ENCODE measurements at regions not wholly inside any gene's neighbourhood (a gene's known extent, or its start where the extent isn't known, plus 50 kb on each side); places are given as distances from the start of the nearest gene placed in this dataset.

GRCh38 chr18:77705301-77705700, 455.7 kb downstream of the GALR1 start:
- Histone ChIP-seq H4K20me1 (ENCODE audit: insufficient read depth) (no peaks in the 10 kb centered on the region), H3K4me3 (ENCODE audit: low read length) (no peak overlapping the region), H3K9me3 (ENCODE audit: low read length) (no peaks in the 10 kb centered on the region)

DNA sequence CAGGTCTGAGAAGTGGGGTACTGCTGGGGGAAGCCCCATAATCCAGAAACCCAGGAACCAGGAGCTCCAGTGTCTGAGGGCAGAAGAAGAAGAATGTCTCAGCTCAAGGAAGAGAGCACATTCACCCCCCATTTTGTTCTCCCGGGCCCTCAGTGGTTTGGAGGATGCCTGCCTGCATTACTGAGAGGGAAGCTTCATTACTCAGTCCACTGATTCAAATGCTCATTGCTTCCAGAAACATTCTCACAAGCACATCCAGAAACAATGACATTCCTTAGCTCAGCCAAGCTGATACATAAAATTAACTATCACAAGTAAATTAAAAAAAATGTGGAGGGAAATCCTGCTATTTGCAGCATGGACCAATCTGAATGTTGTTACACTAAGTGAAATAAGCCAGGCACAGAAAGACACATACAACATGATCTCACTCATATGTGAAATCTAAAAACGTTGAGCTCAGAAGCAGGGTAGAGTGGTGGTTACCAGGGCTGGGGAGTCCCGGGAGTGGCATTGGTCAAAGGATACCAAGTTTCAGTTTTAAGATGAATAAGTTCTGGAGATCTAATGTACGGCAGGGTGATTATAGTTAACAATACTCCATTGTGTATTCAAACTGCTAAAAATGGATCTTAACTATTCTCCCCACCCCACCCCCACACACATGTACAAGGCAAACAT, 459.3 kb downstream of the GALR1 start:
- H3K4me3 ChIP-seq (ENCODE audit: low read length) = no peak overlapping the region
- no peak for TF ChIP-seq SMC3 (conservative IDR thresholded peaks at IDR 0.05; ENCODE audit: poor library complexity)
- TF ChIP-seq, protein P1, sequence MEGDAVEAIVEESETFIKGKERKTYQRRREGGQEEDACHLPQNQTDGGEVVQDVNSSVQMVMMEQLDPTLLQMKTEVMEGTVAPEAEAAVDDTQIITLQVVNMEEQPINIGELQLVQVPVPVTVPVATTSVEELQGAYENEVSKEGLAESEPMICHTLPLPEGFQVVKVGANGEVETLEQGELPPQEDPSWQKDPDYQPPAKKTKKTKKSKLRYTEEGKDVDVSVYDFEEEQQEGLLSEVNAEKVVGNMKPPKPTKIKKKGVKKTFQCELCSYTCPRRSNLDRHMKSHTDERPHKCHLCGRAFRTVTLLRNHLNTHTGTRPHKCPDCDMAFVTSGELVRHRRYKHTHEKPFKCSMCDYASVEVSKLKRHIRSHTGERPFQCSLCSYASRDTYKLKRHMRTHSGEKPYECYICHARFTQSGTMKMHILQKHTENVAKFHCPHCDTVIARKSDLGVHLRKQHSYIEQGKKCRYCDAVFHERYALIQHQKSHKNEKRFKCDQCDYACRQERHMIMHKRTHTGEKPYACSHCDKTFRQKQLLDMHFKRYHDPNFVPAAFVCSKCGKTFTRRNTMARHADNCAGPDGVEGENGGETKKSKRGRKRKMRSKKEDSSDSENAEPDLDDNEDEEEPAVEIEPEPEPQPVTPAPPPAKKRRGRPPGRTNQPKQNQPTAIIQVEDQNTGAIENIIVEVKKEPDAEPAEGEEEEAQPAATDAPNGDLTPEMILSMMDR (IDR thresholded peaks at IDR 0.05; ENCODE audit: poor library complexity, severe bottlenecking) = no peak
- TF ChIP-seq, protein P2, sequence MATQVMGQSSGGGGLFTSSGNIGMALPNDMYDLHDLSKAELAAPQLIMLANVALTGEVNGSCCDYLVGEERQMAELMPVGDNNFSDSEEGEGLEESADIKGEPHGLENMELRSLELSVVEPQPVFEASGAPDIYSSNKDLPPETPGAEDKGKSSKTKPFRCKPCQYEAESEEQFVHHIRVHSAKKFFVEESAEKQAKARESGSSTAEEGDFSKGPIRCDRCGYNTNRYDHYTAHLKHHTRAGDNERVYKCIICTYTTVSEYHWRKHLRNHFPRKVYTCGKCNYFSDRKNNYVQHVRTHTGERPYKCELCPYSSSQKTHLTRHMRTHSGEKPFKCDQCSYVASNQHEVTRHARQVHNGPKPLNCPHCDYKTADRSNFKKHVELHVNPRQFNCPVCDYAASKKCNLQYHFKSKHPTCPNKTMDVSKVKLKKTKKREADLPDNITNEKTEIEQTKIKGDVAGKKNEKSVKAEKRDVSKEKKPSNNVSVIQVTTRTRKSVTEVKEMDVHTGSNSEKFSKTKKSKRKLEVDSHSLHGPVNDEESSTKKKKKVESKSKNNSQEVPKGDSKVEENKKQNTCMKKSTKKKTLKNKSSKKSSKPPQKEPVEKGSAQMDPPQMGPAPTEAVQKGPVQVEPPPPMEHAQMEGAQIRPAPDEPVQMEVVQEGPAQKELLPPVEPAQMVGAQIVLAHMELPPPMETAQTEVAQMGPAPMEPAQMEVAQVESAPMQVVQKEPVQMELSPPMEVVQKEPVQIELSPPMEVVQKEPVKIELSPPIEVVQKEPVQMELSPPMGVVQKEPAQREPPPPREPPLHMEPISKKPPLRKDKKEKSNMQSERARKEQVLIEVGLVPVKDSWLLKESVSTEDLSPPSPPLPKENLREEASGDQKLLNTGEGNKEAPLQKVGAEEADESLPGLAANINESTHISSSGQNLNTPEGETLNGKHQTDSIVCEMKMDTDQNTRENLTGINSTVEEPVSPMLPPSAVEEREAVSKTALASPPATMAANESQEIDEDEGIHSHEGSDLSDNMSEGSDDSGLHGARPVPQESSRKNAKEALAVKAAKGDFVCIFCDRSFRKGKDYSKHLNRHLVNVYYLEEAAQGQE (IDR thresholded peaks at IDR 0.05; ENCODE audit: borderline replicate concordance) = no peak
- no peak for TF ChIP-seq POLR2AphosphoS5 (IDR thresholded peaks at IDR 0.05)
- TF ChIP-seq TAF1 (IDR thresholded peaks at IDR 0.05; ENCODE audit: low read depth) = no peak
- no peak for TF ChIP-seq MXI1 (conservative IDR thresholded peaks at IDR 0.05; ENCODE audit: poor library complexity, severe bottlenecking)
- TF ChIP-seq EP300 (conservative IDR thresholded peaks at IDR 0.05; ENCODE audit: poor library complexity, severe bottlenecking) = no peak
- TF ChIP-seq RAD21 (conservative IDR thresholded peaks at IDR 0.05) = no peak
- no peak for TF ChIP-seq EZH2 (IDR thresholded peaks at IDR 0.05; ENCODE audit: borderline replicate concordance, insufficient read depth, low read length, poor library complexity, severe bottlenecking)
- H3K9ac ChIP-seq (ENCODE audit: low read length) = no peak overlapping the region
- no peaks in the 10 kb centered on the region for H3K79me2 ChIP-seq (replicated peaks; ENCODE audit: insufficient read depth, low read length)
- H3K9me2 ChIP-seq (ENCODE audit: insufficient read depth, low read length) = no peaks in the 10 kb centered on the region
- H2AFZ ChIP-seq (ENCODE audit: low read depth, low read length) = no peak overlapping the region
- no peaks in the 10 kb centered on the region for H3F3A ChIP-seq (ENCODE audit: insufficient read depth, low read length, poor library complexity, severe bottlenecking)
- no peaks in the 10 kb centered on the region for H3K36me3 ChIP-seq (ENCODE audit: insufficient read depth, low read length)
- H3K4me2 ChIP-seq (ENCODE audit: low read length) = no peak overlapping the region
- no peaks in the 10 kb centered on the region for H3K27me3 ChIP-seq (ENCODE audit: insufficient read depth, low read depth, low read length)
- H4K20me1 ChIP-seq (ENCODE audit: insufficient read depth) = no peaks in the 10 kb centered on the region
- no peaks in the 10 kb centered on the region for H3K9me3 ChIP-seq (ENCODE audit: low read length)
- H3K27ac ChIP-seq (ENCODE audit: low read length) = no peak overlapping the region

More at GRCh38 chr18:77705301-77705700, 455.7 kb downstream of the GALR1 start:
- H3K9ac ChIP-seq (ENCODE audit: low read length) = no peak overlapping the region
- H3K9me2 ChIP-seq (ENCODE audit: insufficient read depth, low read length) = no peaks in the 10 kb centered on the region
- TF ChIP-seq SMC3 (conservative IDR thresholded peaks at IDR 0.05; ENCODE audit: poor library complexity) (no peak), MXI1 (conservative IDR thresholded peaks at IDR 0.05; ENCODE audit: poor library complexity, severe bottlenecking) (no peak), EP300 (conservative IDR thresholded peaks at IDR 0.05; ENCODE audit: poor library complexity, severe bottlenecking) (no peak), POLR2AphosphoS5 (IDR thresholded peaks at IDR 0.05) (no peak), EZH2 (IDR thresholded peaks at IDR 0.05; ENCODE audit: borderline replicate concordance, insufficient read depth, low read length, poor library complexity, severe bottlenecking) (no peak), RAD21 (conservative IDR thresholded peaks at IDR 0.05) (no peak), TAF1 (IDR thresholded peaks at IDR 0.05; ENCODE audit: low read depth) (no peak)
- TF ChIP-seq, protein P2 (IDR thresholded peaks at IDR 0.05; ENCODE audit: borderline replicate concordance) = no peak
- TF ChIP-seq, protein P1 (IDR thresholded peaks at IDR 0.05; ENCODE audit: poor library complexity, severe bottlenecking) = no peak
- H3F3A ChIP-seq (ENCODE audit: insufficient read depth, low read length, poor library complexity, severe bottlenecking) = no peaks in the 10 kb centered on the region
- no peak overlapping the region for H3K4me2 ChIP-seq (ENCODE audit: low read length)
- H3K27ac ChIP-seq (ENCODE audit: low read length) = no peak overlapping the region
- no peak overlapping the region for H2AFZ ChIP-seq (ENCODE audit: low read depth, low read length)
- no peaks in the 10 kb centered on the region for H3K36me3 ChIP-seq (ENCODE audit: insufficient read depth, low read length)
- no peaks in the 10 kb centered on the region for H3K79me2 ChIP-seq (replicated peaks; ENCODE audit: insufficient read depth, low read length)
- H3K27me3 ChIP-seq (ENCODE audit: insufficient read depth, low read depth, low read length) = no peaks in the 10 kb centered on the region
